ENCODE measurements at regions not wholly inside any gene's neighbourhood (a gene's known extent, or its start where the extent isn't known, plus 50 kb on each side); places are given as distances from the start of the nearest gene placed in this dataset.

DNA sequence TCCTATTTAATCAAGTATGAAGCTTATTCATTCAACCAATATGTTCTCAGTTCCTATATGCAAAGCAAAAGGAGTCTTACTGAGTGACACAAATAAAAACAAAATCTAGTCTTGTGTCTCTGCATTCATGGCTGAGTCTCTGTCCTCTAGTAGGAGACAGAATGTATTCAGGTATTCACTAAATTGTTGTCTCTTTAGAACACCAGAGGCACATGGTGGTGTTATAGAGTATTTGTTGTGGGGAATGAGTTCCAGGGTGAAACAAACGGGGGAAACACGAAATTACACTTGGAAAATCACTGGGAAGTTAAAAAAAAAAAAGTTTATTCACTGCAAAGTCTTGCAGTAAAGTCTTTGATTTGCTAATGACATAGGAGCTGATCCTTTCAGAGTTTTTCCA, 131.7 kb upstream of the FSHR start:
- TF ChIP-seq, protein P1, sequence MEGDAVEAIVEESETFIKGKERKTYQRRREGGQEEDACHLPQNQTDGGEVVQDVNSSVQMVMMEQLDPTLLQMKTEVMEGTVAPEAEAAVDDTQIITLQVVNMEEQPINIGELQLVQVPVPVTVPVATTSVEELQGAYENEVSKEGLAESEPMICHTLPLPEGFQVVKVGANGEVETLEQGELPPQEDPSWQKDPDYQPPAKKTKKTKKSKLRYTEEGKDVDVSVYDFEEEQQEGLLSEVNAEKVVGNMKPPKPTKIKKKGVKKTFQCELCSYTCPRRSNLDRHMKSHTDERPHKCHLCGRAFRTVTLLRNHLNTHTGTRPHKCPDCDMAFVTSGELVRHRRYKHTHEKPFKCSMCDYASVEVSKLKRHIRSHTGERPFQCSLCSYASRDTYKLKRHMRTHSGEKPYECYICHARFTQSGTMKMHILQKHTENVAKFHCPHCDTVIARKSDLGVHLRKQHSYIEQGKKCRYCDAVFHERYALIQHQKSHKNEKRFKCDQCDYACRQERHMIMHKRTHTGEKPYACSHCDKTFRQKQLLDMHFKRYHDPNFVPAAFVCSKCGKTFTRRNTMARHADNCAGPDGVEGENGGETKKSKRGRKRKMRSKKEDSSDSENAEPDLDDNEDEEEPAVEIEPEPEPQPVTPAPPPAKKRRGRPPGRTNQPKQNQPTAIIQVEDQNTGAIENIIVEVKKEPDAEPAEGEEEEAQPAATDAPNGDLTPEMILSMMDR (IDR thresholded peaks at IDR 0.05): no peak
- TF ChIP-seq POLR2A (IDR thresholded peaks at IDR 0.05) (no peak), EP300 (IDR thresholded peaks at IDR 0.05; ENCODE audit: low read depth) (no peak), POLR2AphosphoS5 (IDR thresholded peaks at IDR 0.05) (no peak)

Measured in transverse colon (tissue), 4 donors.